Loucy (cell line): ENCODE measurements at regions not wholly inside any gene's neighbourhood (a gene's known extent, or its start where the extent isn't known, plus 50 kb on each side); places are given as distances from the start of the nearest gene placed in this dataset.

ENCODE experiments used
- H2AFZ ChIP-seq: fragments of 200-600 bp; sonication (generic); 2 replicates; pipeline ENCODE4 v1.6.0; 2016; ENCODE audit warnings: antibody characterized with exemption, mild to moderate bottlenecking, low read length, moderate library complexity
- H3F3A ChIP-seq: fragments of 200-600 bp; 2 replicates; pipeline ENCODE4 v1.6.0; 2016; ENCODE audit warnings: antibody characterized with exemption, low read depth, mild to moderate bottlenecking
- H3K27me3 ChIP-seq: fragments of 200-600 bp; sonication (generic); 2 replicates; pipeline ENCODE4 v1.6.1; 2014; ENCODE audit warnings: low read length, mild to moderate bottlenecking; ENCODE audit not compliant: insufficient read depth, poor library complexity, severe bottlenecking
- H3K36me3 ChIP-seq: fragments of 200-600 bp; sonication (generic); 2 replicates; pipeline ENCODE4 v1.6.1; 2016; ENCODE audit warnings: low read length; ENCODE audit not compliant: insufficient read depth
- H3K4me1 ChIP-seq: fragments of 200-600 bp; sonication (generic); 2 replicates; pipeline ENCODE4 v1.5.1; 2014; ENCODE audit warnings: low read length, mild to moderate bottlenecking; ENCODE audit not compliant: insufficient read depth, poor library complexity, severe bottlenecking
- H3K4me2 ChIP-seq: fragments of 200-600 bp; sonication (generic); 2 replicates; pipeline ENCODE4 v1.6.0; 2014; ENCODE audit warnings: antibody characterized with exemption, low read length, low read depth, mild to moderate bottlenecking; ENCODE audit not compliant: poor library complexity, severe bottlenecking
- H3K4me3 ChIP-seq: fragments of 200-600 bp; sonication (generic); 2 replicates; pipeline ENCODE4 v1.5.1; 2014; ENCODE audit warnings: low read length, mild to moderate bottlenecking, mixed read lengths; ENCODE audit not compliant: poor library complexity, severe bottlenecking
- H3K79me2 ChIP-seq: fragments of 200-600 bp; sonication (generic); 2 replicates; pipeline ENCODE4 v1.6.1; 2014; ENCODE audit warnings: low read length; ENCODE audit not compliant: insufficient read depth
- H3K9ac ChIP-seq: fragments of 200-600 bp; sonication (generic); 2 replicates; pipeline ENCODE4 v1.6.0; 2014; ENCODE audit warnings: mild to moderate bottlenecking, low read depth, low read length, moderate library complexity; ENCODE audit not compliant: poor library complexity, severe bottlenecking
- H3K9me2 ChIP-seq: fragments of 200-600 bp; sonication (generic); replicated peaks from 2 replicates; pipeline ENCODE4 v1.6.1; 2016; ENCODE audit warnings: low read depth, low read length, mixed read lengths
- H3K9me3 ChIP-seq: fragments of 200-600 bp; sonication (generic); 2 replicates; pipeline ENCODE4 v1.6.1; 2014; ENCODE audit warnings: mild to moderate bottlenecking, antibody characterized with exemption, low read length, low read depth; ENCODE audit not compliant: insufficient read depth
- H4K20me1 ChIP-seq: fragments of 200-600 bp; sonication (generic); 2 replicates; pipeline ENCODE4 v1.6.0; 2014; ENCODE audit warnings: antibody characterized with exemption, low read length, mild to moderate bottlenecking; ENCODE audit not compliant: insufficient read depth, poor library complexity, severe bottlenecking
- EZH2phosphoT487 ChIP-seq: fragments of 200-600 bp; IDR thresholded peaks from 2 replicates; pipeline ENCODE4 v1.6.1; 2018; ENCODE audit warnings: antibody characterized with exemption, mild to moderate bottlenecking, moderate library complexity, borderline replicate concordance
- TF ChIP-seq, protein P1 (sequence below): fragments of 200-600 bp; sonication (generic); conservative IDR thresholded peaks from 2 replicates; pipeline ENCODE4 v1.5.1; 2014; ENCODE audit warnings: mild to moderate bottlenecking, antibody characterized with exemption, low read length

DNA sequence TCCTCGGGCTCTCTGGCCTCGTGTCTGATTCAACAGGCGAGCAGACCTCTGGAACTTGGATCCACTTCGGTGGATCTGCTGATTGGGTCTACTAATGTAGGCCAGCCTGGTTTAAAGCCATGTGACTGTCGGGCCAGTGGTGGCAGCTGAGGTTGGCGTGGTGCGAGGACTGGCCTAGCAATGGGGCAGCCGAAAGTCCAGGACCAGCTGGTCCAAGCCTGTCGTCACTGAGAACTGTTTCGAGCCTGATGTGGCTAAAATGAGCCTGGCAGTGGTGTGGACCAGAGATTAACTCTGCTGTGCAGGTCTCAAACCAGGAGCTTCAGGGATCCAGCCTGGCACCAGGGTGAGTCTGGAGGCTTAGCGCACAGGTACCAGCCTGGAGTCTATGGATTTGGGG lies 56.4 kb upstream of the ROBO1 start:
- H3K4me2 ChIP-seq, result no peak overlapping the region
- H3K9ac ChIP-seq, result no peak overlapping the region
- H3K27me3 ChIP-seq, result no peaks in the 10 kb centered on the region
- no peak overlapping the region for H3K4me3 ChIP-seq
- no peaks in the 10 kb centered on the region for H3K9me3 ChIP-seq
- no peaks in the 10 kb centered on the region for H3K9me2 ChIP-seq
- H2AFZ ChIP-seq, result no peak overlapping the region
- no peaks in the 10 kb centered on the region for H3K36me3 ChIP-seq
- no peaks in the 10 kb centered on the region for H3K4me1 ChIP-seq
- TF ChIP-seq, protein P1, sequence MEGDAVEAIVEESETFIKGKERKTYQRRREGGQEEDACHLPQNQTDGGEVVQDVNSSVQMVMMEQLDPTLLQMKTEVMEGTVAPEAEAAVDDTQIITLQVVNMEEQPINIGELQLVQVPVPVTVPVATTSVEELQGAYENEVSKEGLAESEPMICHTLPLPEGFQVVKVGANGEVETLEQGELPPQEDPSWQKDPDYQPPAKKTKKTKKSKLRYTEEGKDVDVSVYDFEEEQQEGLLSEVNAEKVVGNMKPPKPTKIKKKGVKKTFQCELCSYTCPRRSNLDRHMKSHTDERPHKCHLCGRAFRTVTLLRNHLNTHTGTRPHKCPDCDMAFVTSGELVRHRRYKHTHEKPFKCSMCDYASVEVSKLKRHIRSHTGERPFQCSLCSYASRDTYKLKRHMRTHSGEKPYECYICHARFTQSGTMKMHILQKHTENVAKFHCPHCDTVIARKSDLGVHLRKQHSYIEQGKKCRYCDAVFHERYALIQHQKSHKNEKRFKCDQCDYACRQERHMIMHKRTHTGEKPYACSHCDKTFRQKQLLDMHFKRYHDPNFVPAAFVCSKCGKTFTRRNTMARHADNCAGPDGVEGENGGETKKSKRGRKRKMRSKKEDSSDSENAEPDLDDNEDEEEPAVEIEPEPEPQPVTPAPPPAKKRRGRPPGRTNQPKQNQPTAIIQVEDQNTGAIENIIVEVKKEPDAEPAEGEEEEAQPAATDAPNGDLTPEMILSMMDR, result no peak
- TF ChIP-seq EZH2phosphoT487, result no peak
- no peaks in the 10 kb centered on the region for H3K79me2 ChIP-seq
- H3F3A ChIP-seq, result no peaks in the 10 kb centered on the region
- no peaks in the 10 kb centered on the region for H4K20me1 ChIP-seq

GRCh38 chr3:79822076-79822475 lies 54.3 kb upstream of the ROBO1 start:
- H3K36me3 ChIP-seq, result no peaks in the 10 kb centered on the region
- H3K4me1 ChIP-seq, result no peaks in the 10 kb centered on the region
- H3K79me2 ChIP-seq, result no peaks in the 10 kb centered on the region
- H3K4me2 ChIP-seq, result no peak overlapping the region
- H3K4me3 ChIP-seq, result no peak overlapping the region
- no peaks in the 10 kb centered on the region for H3K27me3 ChIP-seq
- no peaks in the 10 kb centered on the region for H3K9me2 ChIP-seq
- H2AFZ ChIP-seq, result no peak overlapping the region
- TF ChIP-seq, protein P1, result no peak
- no peak for TF ChIP-seq EZH2phosphoT487
- no peaks in the 10 kb centered on the region for H3K9me3 ChIP-seq
- no peaks in the 10 kb centered on the region for H3F3A ChIP-seq
- no peak overlapping the region for H3K9ac ChIP-seq
- no peaks in the 10 kb centered on the region for H4K20me1 ChIP-seq

GRCh38 chr3:79820089-79820488 lies 52.3 kb upstream of the ROBO1 start:
- H3K4me3 ChIP-seq, result no peak overlapping the region
- TF ChIP-seq, protein P1, result no peak
- TF ChIP-seq EZH2phosphoT487, result no peak
- no peak overlapping the region for H3K9ac ChIP-seq
- H3K79me2 ChIP-seq, result no peaks in the 10 kb centered on the region
- H3F3A ChIP-seq, result no peaks in the 10 kb centered on the region
- no peaks in the 10 kb centered on the region for H3K9me2 ChIP-seq
- H4K20me1 ChIP-seq, result no peaks in the 10 kb centered on the region
- no peaks in the 10 kb centered on the region for H3K36me3 ChIP-seq
- H3K9me3 ChIP-seq, result no peaks in the 10 kb centered on the region
- no peaks in the 10 kb centered on the region for H3K27me3 ChIP-seq
- no peak overlapping the region for H2AFZ ChIP-seq
- no peak overlapping the region for H3K4me2 ChIP-seq
- no peaks in the 10 kb centered on the region for H3K4me1 ChIP-seq
